Sigmoid colon (tissue), 6 donors: ENCODE measurements at regions not wholly inside any gene's neighbourhood (a gene's known extent, or its start where the extent isn't known, plus 50 kb on each side); places are given as distances from the start of the nearest gene placed in this dataset.
"Not testable (repeated sequence)": the region's sequence is repeated elsewhere in the genome, so short reads cannot be mapped to it uniquely, and the experiment has no call there.

ENCODE experiments used
- DNase-seq: peaks from one replicate; pipeline ENCODE4 v3.0.0-alpha.2; 2019
- H3K27ac ChIP-seq, 4 donors: fragments of 200-600 bp; sonication (generic); one replicate each; pipeline ENCODE4 v1.5.1; 2016 to 2019; ENCODE audit warnings: mild to moderate bottlenecking in 1 of 4
- H3K27me3 ChIP-seq, 3 donors: fragments of 200-600 bp; sonication (generic); one replicate each; pipeline ENCODE4 v1.5.1; 2019; ENCODE audit warnings: mild to moderate bottlenecking in 1 of 3
- H3K36me3 ChIP-seq, 4 donors: fragments of 200-600 bp; sonication (generic); one replicate each; pipeline ENCODE4 v1.5.1; 2016 to 2019
- H3K4me1 ChIP-seq, 4 donors: fragments of 200-600 bp; sonication (generic); one replicate each; pipeline ENCODE4 v1.5.1; 2017 to 2019
- H3K4me3 ChIP-seq, 4 donors: fragments of 200-600 bp; sonication (generic); one replicate each; pipeline ENCODE4 v1.5.1; 2017 to 2019; ENCODE audit warnings: mild to moderate bottlenecking in 2 of 4, moderate library complexity in 1 of 4
- H3K9me3 ChIP-seq, 4 donors: fragments of 200-600 bp in 3 of 4; sonication (generic) in 3 of 4; one replicate each; pipeline versions ENCODE4 v1.5.1 to v1.6.1; 2013 to 2019
- CTCF ChIP-seq, 4 experiments: fragments of 450-650 bp in 3 of 4; fragments of 200-600 bp in 1 of 4; IDR thresholded peaks; one replicate each; pipeline ENCODE4 v1.5.1; 2016 to 2019; ENCODE audit warnings: antibody characterized with exemption in 4 of 4, mild to moderate bottlenecking in 3 of 4, moderate library complexity in 2 of 4
- EP300 ChIP-seq, 4 donors: sonication (generic); formaldehyde crosslinking; IDR thresholded peaks; one replicate each; pipeline ENCODE4 v1.6.1; 2017; ENCODE audit warnings: antibody characterized with exemption in 4 of 4
- POLR2A ChIP-seq, 2 donors: fragments of 450-650 bp; IDR thresholded peaks; one replicate each; pipeline ENCODE4 v1.6.1; 2016; ENCODE audit warnings: antibody characterized with exemption in 2 of 2, mild to moderate bottlenecking in 2 of 2, moderate library complexity in 2 of 2
- POLR2AphosphoS5 ChIP-seq, 4 donors: sonication (generic); formaldehyde crosslinking; IDR thresholded peaks; one replicate each; pipeline ENCODE4 v1.6.1; 2017; ENCODE audit warnings: antibody characterized with exemption in 4 of 4
- WGBS, 2 donors: extraction: QIAGEN DNeasy Blood & Tissue Kit; methylation state at CpG; one replicate each; pipeline ENCODE4 v1.1.7; 2013; 5-methylcytosine and 5-hydroxymethylcytosine counted together
- intact Hi-C: fragments of 100-400 bp; cut with DNase I; formaldehyde crosslinking; loops from one replicate; pipeline ENCODE4 v1.15.1; 2023
- donor health status: healthy with polysubstance abuse.
- donor health status: healthy.

GRCh38 chr7:86444245-86444644 is 199.5 kb upstream of the GRM3 start:
- 90 to 91% methylated on average over 2 of the region's 2 CpGs for WGBS, 2 donors
- no peaks in the 10 kb centered on the region for H3K9me3 ChIP-seq
- no peaks in the 10 kb centered on the region for H3K27me3 ChIP-seq
- H3K4me1 ChIP-seq, result no peaks in the 10 kb centered on the region
- H3K4me3 ChIP-seq, result no peak overlapping the region
- no peak overlapping the region for H3K27ac ChIP-seq
- no peaks in the 10 kb centered on the region for H3K36me3 ChIP-seq
- intact Hi-C loops, result no loop called here
- DNase-seq, result no peak
- TF ChIP-seq POLR2A (IDR thresholded peaks at IDR 0.05), result no peak

GRCh38 chr7:86440420-86440819 is 203.3 kb upstream of the GRM3 start:
- intact Hi-C loops, H3K27me3 ChIP-seq, H3K4me3 ChIP-seq, DNase-seq, H3K4me1 ChIP-seq, H3K36me3 ChIP-seq, H3K27ac ChIP-seq, H3K9me3 ChIP-seq: not testable (repeated sequence)
- WGBS, 2 donors, result 89 to 92% methylated on average over 29 of the region's 29 CpGs

DNA sequence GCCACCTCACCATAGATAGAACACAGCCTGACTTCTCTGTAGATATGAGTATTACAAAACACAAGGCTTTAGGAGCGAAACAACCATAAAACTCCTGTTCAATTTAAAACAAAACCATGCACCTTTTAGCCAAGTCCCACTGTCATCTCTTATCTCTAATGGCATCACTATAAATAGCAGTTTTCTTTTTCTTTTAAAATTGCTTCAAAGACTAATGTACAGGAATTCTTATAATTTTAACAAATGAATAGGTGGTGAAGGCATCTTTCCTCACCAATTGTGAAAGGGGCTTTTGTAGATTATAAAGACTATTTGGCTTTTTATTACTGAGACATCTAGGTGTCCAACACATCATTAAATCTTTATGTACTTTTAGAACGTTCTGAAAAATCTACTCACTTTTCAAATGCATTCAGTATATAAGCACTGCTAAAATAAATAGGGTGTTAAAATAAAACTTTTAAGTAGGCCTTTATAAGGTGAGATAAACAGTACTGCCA is 205.7 kb upstream of the GRM3 start:
- no peaks in the 10 kb centered on the region for H3K36me3 ChIP-seq
- no peak for TF ChIP-seq POLR2A (IDR thresholded peaks at IDR 0.05)
- TF ChIP-seq POLR2AphosphoS5 (IDR thresholded peaks at IDR 0.05), result no peak
- TF ChIP-seq EP300 (IDR thresholded peaks at IDR 0.05), result no peak
- TF ChIP-seq CTCF (IDR thresholded peaks at IDR 0.05), result no peak
- no peaks in the 10 kb centered on the region for H3K27me3 ChIP-seq
- no peak overlapping the region for H3K4me3 ChIP-seq
- no peak for DNase-seq
- H3K4me1 ChIP-seq, result no peaks in the 10 kb centered on the region
- no peaks in the 10 kb centered on the region for H3K9me3 ChIP-seq
- 40 to 64% methylated on average over 2 of the region's 2 CpGs for WGBS, 2 donors
- no peak overlapping the region for H3K27ac ChIP-seq
- intact Hi-C loops, result no loop called here

DNA sequence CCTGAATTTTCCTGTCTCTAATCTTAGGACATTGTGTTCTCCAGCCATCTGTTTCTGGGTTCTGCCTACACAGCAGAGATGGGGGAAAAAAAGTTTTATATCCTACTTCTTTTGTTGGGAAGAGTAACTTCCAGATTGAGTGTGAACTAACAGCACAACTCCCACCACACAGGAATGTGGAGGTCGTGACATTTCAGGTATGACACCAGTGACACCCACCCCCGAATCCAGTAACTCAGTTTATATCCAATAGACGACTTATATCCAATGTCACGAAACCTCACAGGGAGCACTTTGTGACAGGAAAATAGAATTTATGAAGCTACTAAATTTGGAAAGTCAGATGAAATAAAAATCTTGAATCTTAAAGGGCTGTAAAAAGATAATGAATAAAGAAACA is 211.9 kb upstream of the GRM3 start:
- 64 to 75% methylated on average over 4 of the region's 4 CpGs for WGBS, 2 donors
- no peak for DNase-seq
- Histone ChIP-seq H3K9me3 (no peaks in the 10 kb centered on the region), H3K27me3 (no peaks in the 10 kb centered on the region), H3K4me3 (no peak overlapping the region), H3K4me1 (no peaks in the 10 kb centered on the region), H3K27ac (no peak overlapping the region), H3K36me3 (no peaks in the 10 kb centered on the region)
- intact Hi-C loops, result no loop called here
- TF ChIP-seq POLR2A (IDR thresholded peaks at IDR 0.05), result no peak
- TF ChIP-seq POLR2AphosphoS5 (IDR thresholded peaks at IDR 0.05), result no peak
- no peak for TF ChIP-seq CTCF (IDR thresholded peaks at IDR 0.05)
- TF ChIP-seq EP300 (IDR thresholded peaks at IDR 0.05), result no peak

DNA sequence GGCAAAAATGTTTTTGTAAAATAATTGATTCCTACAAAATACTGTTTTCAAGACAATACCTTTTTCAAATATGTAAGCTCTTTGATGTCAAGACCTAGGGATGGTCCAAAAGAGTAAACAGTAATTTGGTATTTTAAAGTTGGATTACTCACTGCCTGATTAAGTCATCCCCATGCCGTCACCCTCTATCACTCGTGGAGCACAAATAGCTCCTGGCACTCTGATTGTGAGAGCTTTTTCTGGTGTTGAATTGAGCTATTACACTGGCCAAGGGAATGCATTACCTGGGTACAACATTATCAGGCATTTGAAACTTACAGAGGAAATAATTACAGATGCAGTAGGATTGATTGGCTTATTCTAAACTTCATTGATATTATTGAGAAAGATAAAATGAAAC is 231.9 kb upstream of the GRM3 start:
- Histone ChIP-seq H3K4me3 (no peak overlapping the region), H3K27ac (no peak overlapping the region), H3K27me3 (no peaks in the 10 kb centered on the region), H3K9me3 (peaks cover 0 to 3% (median 0%) of the 10 kb centered on the region in 4 donors), H3K36me3 (no peaks in the 10 kb centered on the region), H3K4me1 (no peaks in the 10 kb centered on the region)
- DNase-seq, result no peak
- TF ChIP-seq POLR2AphosphoS5 (IDR thresholded peaks at IDR 0.05) (no peak), CTCF (IDR thresholded peaks at IDR 0.05) (no peak), EP300 (IDR thresholded peaks at IDR 0.05) (no peak), POLR2A (IDR thresholded peaks at IDR 0.05) (no peak)
- 63 to 71% methylated on average over 2 of the region's 2 CpGs for WGBS, 2 donors
- intact Hi-C loops, result no loop called here

GRCh38 chr7:86407291-86407690 is 236.4 kb upstream of the GRM3 start:
- no peak overlapping the region for H3K27ac ChIP-seq
- no peak for DNase-seq
- TF ChIP-seq POLR2A (IDR thresholded peaks at IDR 0.05), result no peak
- no peak for TF ChIP-seq EP300 (IDR thresholded peaks at IDR 0.05)
- TF ChIP-seq CTCF (IDR thresholded peaks at IDR 0.05), result no peak
- TF ChIP-seq POLR2AphosphoS5 (IDR thresholded peaks at IDR 0.05), result no peak
- no peaks in the 10 kb centered on the region for H3K9me3 ChIP-seq
- intact Hi-C loops, result no loop called here
- H3K4me3 ChIP-seq, result no peak overlapping the region
- H3K36me3 ChIP-seq, result no peaks in the 10 kb centered on the region
- H3K4me1 ChIP-seq, result no peaks in the 10 kb centered on the region
- WGBS, 2 donors, result 81 to 83% methylated on average over 7 of the region's 7 CpGs
- no peaks in the 10 kb centered on the region for H3K27me3 ChIP-seq
